Thyroid gland (tissue), 4 donors: ENCODE measurements at regions not wholly inside any gene's neighbourhood (a gene's known extent, or its start where the extent isn't known, plus 50 kb on each side); places are given as distances from the start of the nearest gene placed in this dataset.
"Not testable (repeated sequence)": the region's sequence is repeated elsewhere in the genome, so short reads cannot be mapped to it uniquely, and the experiment has no call there.

Source experiments
- DNase-seq, 2 donors: peaks; one replicate each; pipeline ENCODE4 v3.0.0-alpha.2; 2019
- H3K27ac ChIP-seq, 3 donors: fragments of 200-600 bp; sonication (generic); 1 replicate in 2 of 3; 2 replicates in 1 of 3; pipeline ENCODE4 v1.5.1; 2016 to 2019; ENCODE audit warnings: mild to moderate bottlenecking in 1 of 3, moderate library complexity in 1 of 3
- H3K27me3 ChIP-seq: fragments of 200-600 bp; sonication (generic); one replicate; pipeline ENCODE4 v1.5.1; 2019
- H3K36me3 ChIP-seq, 2 donors: fragments of 200-600 bp; sonication (generic); one replicate each; pipeline ENCODE4 v1.5.1; 2016 to 2019
- H3K4me1 ChIP-seq, 2 donors: fragments of 200-600 bp; sonication (generic); one replicate each; pipeline ENCODE4 v1.5.1; 2017 to 2019
- H3K4me3 ChIP-seq, 3 donors: fragments of 200-600 bp; sonication (generic); replicated peaks in 1 of 3; 1 replicate in 2 of 3; 2 replicates in 1 of 3; pipeline ENCODE4 v1.5.1; 2016; ENCODE audit warnings: mild to moderate bottlenecking in 1 of 3
- H3K9me3 ChIP-seq: fragments of 200-600 bp; sonication (generic); one replicate; pipeline ENCODE4 v1.5.1; 2017
- CTCF ChIP-seq, 6 experiments: fragments of 200-600 bp in 3 of 6; fragments of 450-650 bp in 3 of 6; sonication (generic) in 3 of 6; IDR thresholded peaks; one replicate each; pipeline ENCODE4 v1.5.1; 2016 to 2019; ENCODE audit warnings: antibody characterized with exemption in 6 of 6, mild to moderate bottlenecking in 2 of 6, inconsistent platforms in 1 of 6, moderate library complexity in 1 of 6
- POLR2A ChIP-seq, 2 donors: fragments of 450-650 bp; IDR thresholded peaks; one replicate each; pipeline ENCODE4 v1.6.1; 2017; ENCODE audit warnings: antibody characterized with exemption in 2 of 2, mild to moderate bottlenecking in 2 of 2, moderate library complexity in 1 of 2
- WGBS, 2 donors: methylation state at CpG; one replicate each; pipeline ENCODE4 v1.1.5; 2017; 5-methylcytosine and 5-hydroxymethylcytosine counted together
- intact Hi-C: fragments of 100-400 bp; cut with DNase I; formaldehyde crosslinking; loops from one replicate; pipeline ENCODE4 v1.15.1; 2023

- Histone ChIP-seq H3K4me1 (no peaks in the 10 kb centered on the region), H3K4me3 (no peak overlapping the region), H3K27ac (no peak overlapping the region), H3K36me3 (no peaks in the 10 kb centered on the region), H3K9me3 (no peaks in the 10 kb centered on the region), H3K27me3 (no peaks in the 10 kb centered on the region)
- intact Hi-C loops: no loop called here
- no peak for DNase-seq
- WGBS, 2 donors: 85 to 95% methylated on average over 2 of the region's 2 CpGs
- TF ChIP-seq POLR2A (IDR thresholded peaks at IDR 0.05) (no peak), CTCF (IDR thresholded peaks at IDR 0.05) (no peak)
These were observed 227.2 kb upstream of the CRIM1 start for GRCh38 chr2:36128359-36128758.

- intact Hi-C loops: no loop called here
- Histone ChIP-seq H3K27ac (no peak overlapping the region), H3K4me3 (no peak overlapping the region), H3K4me1 (no peaks in the 10 kb centered on the region), H3K9me3 (no peaks in the 10 kb centered on the region), H3K27me3 (no peaks in the 10 kb centered on the region), H3K36me3 (no peaks in the 10 kb centered on the region)
- 74 to 77% methylated on average over 7 of the region's 7 CpGs for WGBS, 2 donors
- DNase-seq: no peak
- TF ChIP-seq CTCF (IDR thresholded peaks at IDR 0.05) (no peak), POLR2A (IDR thresholded peaks at IDR 0.05) (no peak)
These were observed 229.9 kb upstream of the CRIM1 start for GRCh38 chr2:36125702-36126101.

GRCh38 chr2:36123995-36124394, 231.6 kb upstream of the CRIM1 start:
- DNase-seq: no peak
- no peaks in the 10 kb centered on the region for H3K36me3 ChIP-seq
- intact Hi-C loops: no loop called here
- no peak overlapping the region for H3K4me3 ChIP-seq
- no peaks in the 10 kb centered on the region for H3K4me1 ChIP-seq
- WGBS, 2 donors: 73 to 77% methylated on average over 2 of the region's 2 CpGs
- H3K27ac ChIP-seq: no peak overlapping the region
- no peaks in the 10 kb centered on the region for H3K9me3 ChIP-seq
- no peaks in the 10 kb centered on the region for H3K27me3 ChIP-seq
- TF ChIP-seq POLR2A (IDR thresholded peaks at IDR 0.05) (no peak), CTCF (IDR thresholded peaks at IDR 0.05) (no peak)

GRCh38 chr2:36097022-36097421, 258.6 kb upstream of the CRIM1 start:
- no peak overlapping the region for H3K4me3 ChIP-seq
- no peaks in the 10 kb centered on the region for H3K4me1 ChIP-seq
- no peaks in the 10 kb centered on the region for H3K36me3 ChIP-seq
- H3K27me3 ChIP-seq: no peaks in the 10 kb centered on the region
- intact Hi-C loops: no loop called here
- TF ChIP-seq CTCF (IDR thresholded peaks at IDR 0.05) (no peak), POLR2A (IDR thresholded peaks at IDR 0.05) (no peak)
- no peak overlapping the region for H3K27ac ChIP-seq
- WGBS, 2 donors: 76 to 83% methylated on average over 3 of the region's 3 CpGs
- no peak for DNase-seq
- no peaks in the 10 kb centered on the region for H3K9me3 ChIP-seq

GRCh38 chr2:36091844-36092741, 263.5 kb upstream of the CRIM1 start:
- WGBS, 2 donors: 87 to 91% methylated on average over 18 to 19 of the region's 26 CpGs
- H3K9me3 ChIP-seq, H3K36me3 ChIP-seq, DNase-seq, intact Hi-C loops, H3K27me3 ChIP-seq, H3K4me3 ChIP-seq, H3K4me1 ChIP-seq, H3K27ac ChIP-seq: not testable (repeated sequence)
